ENCODE measurements at regions not wholly inside any gene's neighbourhood (a gene's known extent, or its start where the extent isn't known, plus 50 kb on each side); places are given as distances from the start of the nearest gene placed in this dataset.

DNA sequence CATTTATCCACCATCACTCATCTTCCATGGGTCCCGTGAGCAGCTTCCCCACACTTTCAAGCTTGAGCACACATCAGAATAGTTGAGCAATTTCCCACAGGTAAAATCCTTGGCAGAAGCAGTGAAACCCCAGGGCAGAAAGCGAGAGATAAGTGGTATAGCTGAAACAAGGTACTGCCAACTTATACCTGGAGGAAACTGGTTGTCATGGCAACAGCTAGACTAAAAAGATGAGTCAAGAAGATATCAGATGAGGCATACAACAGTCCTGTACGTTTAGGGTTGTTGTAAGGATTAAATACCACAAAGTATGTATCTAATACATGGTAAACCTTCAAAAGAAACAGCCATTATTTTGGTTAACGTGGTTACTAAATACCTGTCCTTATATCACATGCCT is 66.9 kb upstream of the PHOX2B start:
- Histone ChIP-seq H2BK5ac (ENCODE audit: low read depth, low read length, poor library complexity, severe bottlenecking) (no peak overlapping the region), H3K18ac (ENCODE audit: low read depth in 1 of 2, low read length in 2 of 2) (no peak overlapping the region), H3K4me1 (ENCODE audit: control insufficient read depth, insufficient read depth, low read depth, low read length) (no peaks in the 10 kb centered on the region), H2AFZ (ENCODE audit: low read depth, low read length) (no peak overlapping the region), H4K91ac (ENCODE audit: low read length) (no peak overlapping the region), H3K23ac (ENCODE audit: low read length in 2 of 2) (no peak overlapping the region), H3K4me2 (ENCODE audit: low read length, poor library complexity, severe bottlenecking) (no peak overlapping the region), H4K8ac (ENCODE audit: low read length) (no peak overlapping the region), H3K27me3 (ENCODE audit: control insufficient read depth in 1 of 2, insufficient read depth in 1 of 2, low read length in 2 of 2) (peaks cover 10 to 18% of the 10 kb centered on the region in 2 experiments), H3K9me3 (ENCODE audit: control insufficient read depth, low read length) (no peaks in the 10 kb centered on the region), H3K14ac (ENCODE audit: low read length in 2 of 2) (no peak overlapping the region), H3K4me3 (ENCODE audit: insufficient read depth in 1 of 2, low read depth in 1 of 2, low read length in 2 of 2) (no peak overlapping the region), H3K79me1 (replicated peaks; ENCODE audit: low read length, poor library complexity, severe bottlenecking) (no peaks in the 10 kb centered on the region), H2BK15ac (ENCODE audit: low read depth, poor library complexity, severe bottlenecking) (no peak overlapping the region), H2AK5ac (ENCODE audit: low read length, severe bottlenecking) (no peak overlapping the region), H2BK12ac (ENCODE audit: low read length in 2 of 2) (no peak overlapping the region), H2BK120ac (ENCODE audit: low read depth, low read length) (no peak overlapping the region), H3K9ac (ENCODE audit: low read length) (no peak overlapping the region), H3K36me3 (ENCODE audit: control insufficient read depth in 1 of 2, insufficient read depth in 2 of 2, low read depth in 1 of 2, low read length in 2 of 2) (no peaks in the 10 kb centered on the region), H3K4ac (ENCODE audit: low read depth in 1 of 2, low read length in 2 of 2) (no peak overlapping the region), H3K27ac (ENCODE audit: low read length, poor library complexity, severe bottlenecking) (no peak overlapping the region)
- DNase-seq = no peak
- 76% methylated on average over 2 of the region's 4 CpGs for WGBS

DNA sequence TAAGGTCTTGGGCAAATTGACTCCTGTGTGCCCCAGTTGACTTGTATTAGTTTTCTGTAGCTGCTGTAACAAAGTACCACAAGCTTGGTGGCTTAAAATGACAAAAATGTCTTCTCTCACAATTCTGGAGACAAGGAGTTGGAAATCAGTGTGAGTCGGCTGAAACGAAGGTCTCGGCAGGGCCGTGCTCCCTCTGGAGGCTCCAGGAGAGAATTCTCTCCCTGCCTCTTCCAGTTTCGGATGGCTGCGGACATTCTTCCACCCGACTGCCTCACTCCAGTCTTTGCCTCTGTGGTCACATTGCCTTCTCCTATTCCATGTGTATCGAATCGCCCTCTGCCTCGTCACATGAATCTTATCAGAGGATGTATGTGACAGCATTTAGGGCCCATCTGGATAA is 66.0 kb upstream of the PHOX2B start:
- Histone ChIP-seq H3K79me1 (replicated peaks; ENCODE audit: low read length, poor library complexity, severe bottlenecking) (no peaks in the 10 kb centered on the region), H3K27me3 (ENCODE audit: control insufficient read depth in 1 of 2, insufficient read depth in 1 of 2, low read length in 2 of 2) (peaks cover 10 to 18% of the 10 kb centered on the region in 2 experiments), H3K9ac (ENCODE audit: low read length) (no peak overlapping the region), H2AK5ac (ENCODE audit: low read length, severe bottlenecking) (no peak overlapping the region), H3K9me3 (ENCODE audit: control insufficient read depth, low read length) (no peaks in the 10 kb centered on the region), H4K91ac (ENCODE audit: low read length) (no peak overlapping the region), H3K4ac (ENCODE audit: low read depth in 1 of 2, low read length in 2 of 2) (no peak overlapping the region), H3K36me3 (ENCODE audit: control insufficient read depth in 1 of 2, insufficient read depth in 2 of 2, low read depth in 1 of 2, low read length in 2 of 2) (no peaks in the 10 kb centered on the region), H3K4me2 (ENCODE audit: low read length, poor library complexity, severe bottlenecking) (no peak overlapping the region), H4K8ac (ENCODE audit: low read length) (no peak overlapping the region), H3K14ac (ENCODE audit: low read length in 2 of 2) (no peak overlapping the region), H3K18ac (ENCODE audit: low read depth in 1 of 2, low read length in 2 of 2) (no peak overlapping the region), H3K27ac (ENCODE audit: low read length, poor library complexity, severe bottlenecking) (no peak overlapping the region), H3K4me1 (ENCODE audit: control insufficient read depth, insufficient read depth, low read depth, low read length) (no peaks in the 10 kb centered on the region), H2BK120ac (ENCODE audit: low read depth, low read length) (no peak overlapping the region), H3K4me3 (ENCODE audit: insufficient read depth in 1 of 2, low read depth in 1 of 2, low read length in 2 of 2) (no peak overlapping the region), H2AFZ (ENCODE audit: low read depth, low read length) (no peak overlapping the region), H2BK12ac (ENCODE audit: low read length in 2 of 2) (no peak overlapping the region), H3K23ac (ENCODE audit: low read length in 2 of 2) (no peak overlapping the region), H2BK5ac (ENCODE audit: low read depth, low read length, poor library complexity, severe bottlenecking) (no peak overlapping the region), H2BK15ac (ENCODE audit: low read depth, poor library complexity, severe bottlenecking) (no peak overlapping the region)
- 16% methylated on average over 10 of the region's 10 CpGs for WGBS
- peak; percentile 23 for DNase-seq

DNA sequence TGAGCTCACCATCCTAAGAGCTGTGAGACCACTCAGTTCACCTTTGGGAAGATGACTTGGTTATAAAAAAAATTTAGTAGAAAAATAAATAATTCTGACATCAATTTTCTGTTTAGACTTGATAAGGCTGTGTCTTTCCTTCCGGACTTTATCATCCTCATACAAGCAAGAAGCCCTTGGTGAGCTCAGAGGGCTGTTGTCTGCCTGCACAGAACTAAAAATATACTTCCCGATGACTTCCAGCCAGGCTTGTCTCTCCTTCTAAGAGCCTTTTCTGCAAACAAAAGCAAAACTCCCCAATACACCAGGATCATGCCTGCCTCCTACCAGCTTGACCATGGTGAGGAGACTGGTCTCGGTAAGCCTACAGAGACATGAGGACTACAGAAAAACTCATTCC is 58.3 kb upstream of the PHOX2B start:
- H3K27ac ChIP-seq (ENCODE audit: low read length, poor library complexity, severe bottlenecking) = no peak overlapping the region

DNA sequence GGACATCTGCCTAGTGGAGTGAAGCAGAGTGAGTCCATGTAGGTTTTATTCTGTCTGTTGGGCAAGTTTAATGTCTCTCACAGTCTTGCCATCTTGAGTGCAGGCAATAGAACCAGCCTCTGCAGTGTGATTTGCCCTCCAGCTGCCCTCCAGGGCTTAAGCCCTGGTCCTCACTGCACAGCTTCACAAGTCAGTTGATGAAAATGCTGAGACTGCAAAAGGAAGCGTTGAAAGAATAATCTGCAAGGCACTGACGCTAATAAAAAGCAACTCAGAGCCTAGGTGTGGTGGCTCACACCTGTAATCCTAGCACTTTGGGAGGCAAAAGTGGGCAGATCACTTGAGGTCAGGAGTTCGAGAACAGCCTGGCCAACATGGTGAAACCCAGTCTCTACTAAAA is 54.1 kb upstream of the PHOX2B start:
- H2BK120ac ChIP-seq (ENCODE audit: low read depth, low read length) = no peak overlapping the region
- H3K23ac ChIP-seq (ENCODE audit: low read length in 2 of 2) = no peak overlapping the region
- H3K4ac ChIP-seq (ENCODE audit: low read depth in 1 of 2, low read length in 2 of 2) = no peak overlapping the region
- no peak overlapping the region for H3K27ac ChIP-seq (ENCODE audit: low read length, poor library complexity, severe bottlenecking)
- H2AFZ ChIP-seq (ENCODE audit: low read depth, low read length) = no peak overlapping the region
- H3K79me1 ChIP-seq (replicated peaks; ENCODE audit: low read length, poor library complexity, severe bottlenecking) = no peaks in the 10 kb centered on the region
- H2BK5ac ChIP-seq (ENCODE audit: low read depth, low read length, poor library complexity, severe bottlenecking) = no peak overlapping the region
- H3K36me3 ChIP-seq (ENCODE audit: control insufficient read depth in 1 of 2, insufficient read depth in 2 of 2, low read depth in 1 of 2, low read length in 2 of 2) = no peaks in the 10 kb centered on the region
- H3K4me3 ChIP-seq (ENCODE audit: insufficient read depth in 1 of 2, low read depth in 1 of 2, low read length in 2 of 2) = no peak overlapping the region
- no peak overlapping the region for H3K4me2 ChIP-seq (ENCODE audit: low read length, poor library complexity, severe bottlenecking)
- H2AK5ac ChIP-seq (ENCODE audit: low read length, severe bottlenecking) = no peak overlapping the region
- H3K9me3 ChIP-seq (ENCODE audit: control insufficient read depth, low read length) = no peaks in the 10 kb centered on the region
- no peak overlapping the region for H2BK12ac ChIP-seq (ENCODE audit: low read length in 2 of 2)
- H4K8ac ChIP-seq (ENCODE audit: low read length) = no peak overlapping the region
- no peak overlapping the region for H3K14ac ChIP-seq (ENCODE audit: low read length in 2 of 2)
- DNase-seq = no peak
- peaks cover 7 to 16% of the 10 kb centered on the region in 2 experiments for H3K27me3 ChIP-seq (ENCODE audit: control insufficient read depth in 1 of 2, insufficient read depth in 1 of 2, low read length in 2 of 2)
- H4K91ac ChIP-seq (ENCODE audit: low read length) = no peak overlapping the region
- WGBS = 63% methylated on average over 3 of the region's 3 CpGs
- H2BK15ac ChIP-seq (ENCODE audit: low read depth, poor library complexity, severe bottlenecking) = no peak overlapping the region
- H3K4me1 ChIP-seq (ENCODE audit: control insufficient read depth, insufficient read depth, low read depth, low read length) = no peaks in the 10 kb centered on the region
- no peak overlapping the region for H3K18ac ChIP-seq (ENCODE audit: low read depth in 1 of 2, low read length in 2 of 2)
- H3K9ac ChIP-seq (ENCODE audit: low read length) = no peak overlapping the region

More for the DNA sequence above, 58.3 kb upstream of the PHOX2B start:
- Histone ChIP-seq H3K9me3 (ENCODE audit: control insufficient read depth, low read length) (no peaks in the 10 kb centered on the region), H2BK5ac (ENCODE audit: low read depth, low read length, poor library complexity, severe bottlenecking) (no peak overlapping the region), H2AFZ (ENCODE audit: low read depth, low read length) (no peak overlapping the region), H3K27me3 (ENCODE audit: control insufficient read depth in 1 of 2, insufficient read depth in 1 of 2, low read length in 2 of 2) (peaks cover 11 to 15% of the 10 kb centered on the region in 2 experiments), H3K4me1 (ENCODE audit: control insufficient read depth, insufficient read depth, low read depth, low read length) (no peaks in the 10 kb centered on the region), H4K8ac (ENCODE audit: low read length) (no peak overlapping the region), H2BK120ac (ENCODE audit: low read depth, low read length) (no peak overlapping the region), H3K4ac (ENCODE audit: low read depth in 1 of 2, low read length in 2 of 2) (no peak overlapping the region), H3K9ac (ENCODE audit: low read length) (no peak overlapping the region), H2BK15ac (ENCODE audit: low read depth, poor library complexity, severe bottlenecking) (no peak overlapping the region), H3K36me3 (ENCODE audit: control insufficient read depth in 1 of 2, insufficient read depth in 2 of 2, low read depth in 1 of 2, low read length in 2 of 2) (no peaks in the 10 kb centered on the region), H3K14ac (ENCODE audit: low read length in 2 of 2) (no peak overlapping the region), H3K4me3 (ENCODE audit: insufficient read depth in 1 of 2, low read depth in 1 of 2, low read length in 2 of 2) (no peak overlapping the region), H3K23ac (ENCODE audit: low read length in 2 of 2) (no peak overlapping the region), H4K91ac (ENCODE audit: low read length) (no peak overlapping the region), H2AK5ac (ENCODE audit: low read length, severe bottlenecking) (no peak overlapping the region), H2BK12ac (ENCODE audit: low read length in 2 of 2) (no peak overlapping the region), H3K4me2 (ENCODE audit: low read length, poor library complexity, severe bottlenecking) (no peak overlapping the region), H3K18ac (ENCODE audit: low read depth in 1 of 2, low read length in 2 of 2) (no peak overlapping the region), H3K79me1 (replicated peaks; ENCODE audit: low read length, poor library complexity, severe bottlenecking) (no peaks in the 10 kb centered on the region)
- 82% methylated on average over 3 of the region's 3 CpGs for WGBS
- no peak for DNase-seq

Data from mesenchymal stem cell (in vitro differentiated cells and primary cell).